D721Med (cell line): ENCODE measurements at regions not wholly inside any gene's neighbourhood (a gene's known extent, or its start where the extent isn't known, plus 50 kb on each side); places are given as distances from the start of the nearest gene placed in this dataset.

Experiments
- DNase-seq: peaks from one replicate; pipeline ENCODE4 v3.0.0; 2011; ENCODE audit warnings: low spot score; ENCODE audit not compliant: insufficient read length
- FAIRE-seq: peaks from 2 replicates; lab custom pipeline; 2011; peaks lifted over from hg19 to GRCh38; lab: Jason Lieb, UNC
- CTCF ChIP-seq: IDR thresholded peaks from 2 replicates; pipeline ENCODE4 v1.5.1; 2012; ENCODE audit warnings: mild to moderate bottlenecking, control low read depth; ENCODE audit not compliant: insufficient read depth; ENCODE audit errors: missing control alignments

GRCh38 chr7:98518159-98518947 is 98.7 kb upstream of the NPTX2 start:
- no peak for TF ChIP-seq CTCF
- FAIRE-seq (no peak), DNase-seq (no peak)

GRCh38 chr7:98515201-98515600 is 101.9 kb upstream of the NPTX2 start:
- no peak for TF ChIP-seq CTCF
- no peak for DNase-seq
- no peak for FAIRE-seq

- FAIRE-seq = no peak
- no peak for TF ChIP-seq CTCF
- DNase-seq = no peak
Measured at GRCh38 chr7:98514211-98515031, 102.7 kb upstream of the NPTX2 start.

GRCh38 chr7:98511175-98511574 is 105.9 kb upstream of the NPTX2 start:
- no peak for TF ChIP-seq CTCF
- FAIRE-seq (no peak), DNase-seq (no peak)

- TF ChIP-seq CTCF = no peak
- no peak for DNase-seq
- no peak for FAIRE-seq
Measured at GRCh38 chr7:98509836-98510235, 107.2 kb upstream of the NPTX2 start.

- FAIRE-seq = no peak
- no peak for DNase-seq
- TF ChIP-seq CTCF = no peak
Measured at GRCh38 chr7:98506471-98506870, 105.6 kb upstream of the BAIAP2L1 start.
